Spleen (tissue), 7 donors: ENCODE measurements at regions not wholly inside any gene's neighbourhood (a gene's known extent, or its start where the extent isn't known, plus 50 kb on each side); places are given as distances from the start of the nearest gene placed in this dataset.

ENCODE experiments used
- CTCF ChIP-seq, 11 experiments: fragments of 200-600 bp in 7 of 11; fragments of 450-650 bp in 4 of 11; sonication (generic) in 4 of 11; IDR thresholded peaks in 8 of 11; conservative IDR thresholded peaks in 3 of 11; 1 replicate in 7 of 11; 2 replicates in 4 of 11; pipeline versions ENCODE4 v1.4.0 to v1.8.0; 2016 to 2021; ENCODE audit warnings: antibody characterized with exemption in 11 of 11, inconsistent platforms in 4 of 11, mild to moderate bottlenecking in 1 of 11
- POLR2A ChIP-seq, 3 donors: fragments of 450-650 bp; IDR thresholded peaks; one replicate each; pipeline ENCODE4 v1.5.1; 2017; ENCODE audit warnings: antibody characterized with exemption in 3 of 3, mild to moderate bottlenecking in 1 of 3
- donor health status: DM: no; HTN: no; CAD: no; lungs with moderate emphysema.
- donor health status: DM: no; HTN: no; CAD: no.
- donor health status: DM: no; HTN: no; CAD: no.

DNA sequence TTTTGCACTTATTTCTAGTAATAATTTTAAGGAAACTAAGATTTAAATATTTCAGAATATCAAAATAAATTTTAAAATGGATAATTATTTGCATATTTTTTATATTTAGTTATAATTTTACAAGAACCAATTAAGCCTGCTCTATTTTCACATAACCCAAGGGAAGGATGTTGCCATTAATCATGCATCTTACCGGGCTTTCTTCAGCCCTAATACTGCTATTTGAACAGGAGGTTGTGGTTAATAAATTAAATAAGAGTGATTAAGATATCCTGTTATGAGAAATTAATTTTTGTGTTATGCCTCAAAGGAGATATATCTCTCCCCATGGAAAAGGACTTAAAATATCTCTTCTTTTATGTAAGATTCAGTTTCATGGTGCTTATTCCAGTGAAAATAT, 1415.8 kb upstream of the B3GALT2 start:
- no peak for TF ChIP-seq CTCF (IDR thresholded peaks at IDR 0.05 in 8 of 11, conservative IDR thresholded peaks at IDR 0.05 in 3 of 11)
- TF ChIP-seq POLR2A (IDR thresholded peaks at IDR 0.05) = no peak
